PC-9 (cell line): ENCODE measurements at regions not wholly inside any gene's neighbourhood (a gene's known extent, or its start where the extent isn't known, plus 50 kb on each side); places are given as distances from the start of the nearest gene placed in this dataset.

ENCODE experiments used
- BruUV-seq: library from RNA; stranded (reverse); fragments of 400-500 nt; replicated peaks from 2 replicates; lab custom pipeline; 2021; lab: Mats Ljungman, UMichigan
- CTCF ChIA-PET: fragments of 300-600 bp; sonication (Branson Sonifier 250); formaldehyde crosslinking; loops from one replicate; lab custom pipeline; 2022; ENCODE audit warnings: antibody characterized with exemption; lab: Charles Lee
- POLR2A ChIA-PET: fragments of 300-600 bp; sonication (Branson Sonifier 250); formaldehyde crosslinking; loops from one replicate; lab custom pipeline; 2022; ENCODE audit warnings: antibody characterized with exemption; ENCODE audit not compliant: unreplicated experiment; lab: Charles Lee
- DNase-seq, 2 experiments: peaks; one replicate each; pipeline versions ENCODE4 v3.0.0 to v3.0.0-alpha.2; 2015 to 2022; ENCODE audit warnings: mixed read lengths in 1 of 2
- H2AFZ ChIP-seq: fragments of 200-600 bp; sonication (generic); 2 replicates; pipeline ENCODE4 v1.8.1; 2017; ENCODE audit warnings: antibody characterized with exemption
- H3F3A ChIP-seq: fragments of 200-600 bp; sonication (generic); 2 replicates; pipeline ENCODE4 v1.8.1; 2017; ENCODE audit warnings: antibody characterized with exemption, mild to moderate bottlenecking, low read depth; ENCODE audit not compliant: insufficient read depth
- H3K27ac ChIP-seq: fragments of 200-600 bp; sonication (generic); 2 replicates; pipeline ENCODE4 v1.6.1; 2016; ENCODE audit warnings: mixed run types
- H3K27me3 ChIP-seq: fragments of 200-600 bp; sonication (generic); 2 replicates; pipeline ENCODE4 v1.6.1; 2016; ENCODE audit warnings: low read depth, mixed run types; ENCODE audit not compliant: insufficient read depth
- H3K36me3 ChIP-seq: fragments of 200-600 bp; sonication (generic); 2 replicates; pipeline ENCODE4 v1.6.1; 2016; ENCODE audit warnings: low read depth, mixed run types
- H3K4me1 ChIP-seq: fragments of 200-600 bp; sonication (generic); replicated peaks from 2 replicates; pipeline ENCODE4 v1.6.1; 2016; ENCODE audit warnings: mixed run types; ENCODE audit not compliant: insufficient read depth
- H3K4me2 ChIP-seq: fragments of 200-600 bp; sonication (generic); 2 replicates; pipeline ENCODE4 v1.6.1; 2017; ENCODE audit warnings: mixed run types
- H3K4me3 ChIP-seq: fragments of 200-600 bp; sonication (generic); 2 replicates; pipeline ENCODE4 v1.6.1; 2016; ENCODE audit warnings: mixed run types
- H3K79me2 ChIP-seq: fragments of 200-600 bp; sonication (generic); 2 replicates; pipeline ENCODE4 v1.6.1; 2017; ENCODE audit warnings: low read depth, mixed run types
- H3K9me2 ChIP-seq: fragments of 200-600 bp; sonication (generic); 2 replicates; pipeline ENCODE4 v1.8.1; 2017; ENCODE audit warnings: mild to moderate bottlenecking; ENCODE audit not compliant: insufficient read depth
- H3K9me3 ChIP-seq: fragments of 200-600 bp; sonication (generic); 2 replicates; pipeline ENCODE4 v1.8.1; 2016; ENCODE audit warnings: low read depth; ENCODE audit not compliant: insufficient read depth
- H4K20me1 ChIP-seq: fragments of 200-600 bp; sonication (generic); 2 replicates; pipeline ENCODE4 v1.8.1; 2017; ENCODE audit not compliant: insufficient read depth
- CTCF ChIP-seq: fragments of 200-600 bp; sonication (generic); conservative IDR thresholded peaks from 2 replicates; pipeline ENCODE4 v1.6.1; 2017; ENCODE audit warnings: mixed run types, antibody characterized with exemption, mild to moderate bottlenecking, moderate library complexity
- EZH2 ChIP-seq: fragments of 200-600 bp; sonication (generic); IDR thresholded peaks from 2 replicates; pipeline ENCODE4 v1.8.0; 2017; ENCODE audit warnings: antibody characterized with exemption, low read depth
- intact Hi-C: fragments of 100-400 bp; cut with micrococcal nuclease; formaldehyde crosslinking; loops from one replicate; pipeline ENCODE4 v1.10.0; 2022; ENCODE audit not compliant: unreplicated experiment

- Histone ChIP-seq H3K79me2 (no peaks in the 10 kb centered on the region), H3K27ac (no peak overlapping the region), H3K4me2 (no peak overlapping the region), H3K4me3 (no peak overlapping the region), H4K20me1 (no peaks in the 10 kb centered on the region), H3K9me3 (no peaks in the 10 kb centered on the region), H2AFZ (no peak overlapping the region), H3F3A (peaks cover 35% of the 10 kb centered on the region), H3K4me1 (peaks cover 55% of the 10 kb centered on the region), H3K27me3 (no peaks in the 10 kb centered on the region), H3K36me3 (no peaks in the 10 kb centered on the region), H3K9me2 (no peaks in the 10 kb centered on the region)
- intact Hi-C loops, result no loop called here
- no peak for TF ChIP-seq EZH2
- no peak for TF ChIP-seq CTCF
- DNase-seq, result no peak
- POLR2A ChIA-PET, result no interaction called here
- CTCF ChIA-PET, result no interaction called here
- no TSS peak for BruUV-seq
Observed at GRCh38 chr2:9149726-9150567, 56.7 kb upstream of the ASAP2 start.

GRCh38 chr2:9149388-9149660 is 57.3 kb upstream of the ASAP2 start:
- no peak overlapping the region for H3K4me3 ChIP-seq
- H3K4me2 ChIP-seq, result no peak overlapping the region
- H3K4me1 ChIP-seq, result peaks cover 60% of the 10 kb centered on the region
- BruUV-seq, result no TSS peak
- CTCF ChIA-PET, result no interaction called here
- peaks cover 35% of the 10 kb centered on the region for H3F3A ChIP-seq
- POLR2A ChIA-PET, result no interaction called here
- no peak overlapping the region for H2AFZ ChIP-seq
- TF ChIP-seq EZH2, result no peak
- TF ChIP-seq CTCF, result no peak
- intact Hi-C loops, result no loop called here
- no peaks in the 10 kb centered on the region for H3K9me3 ChIP-seq
- no peaks in the 10 kb centered on the region for H3K27me3 ChIP-seq
- H3K9me2 ChIP-seq, result no peaks in the 10 kb centered on the region
- no peaks in the 10 kb centered on the region for H3K79me2 ChIP-seq
- H3K27ac ChIP-seq, result no peak overlapping the region
- DNase-seq, result no peak
- H4K20me1 ChIP-seq, result no peaks in the 10 kb centered on the region
- H3K36me3 ChIP-seq, result no peaks in the 10 kb centered on the region

- no peaks in the 10 kb centered on the region for H4K20me1 ChIP-seq
- no peak overlapping the region for H3K4me3 ChIP-seq
- H3K4me1 ChIP-seq, result peaks cover 58% of the 10 kb centered on the region
- no peaks in the 10 kb centered on the region for H3K9me2 ChIP-seq
- POLR2A ChIA-PET, result no interaction called here
- H3K27me3 ChIP-seq, result no peaks in the 10 kb centered on the region
- peak; percentile 63 to 82 for DNase-seq
- H3K79me2 ChIP-seq, result no peaks in the 10 kb centered on the region
- H3K36me3 ChIP-seq, result no peaks in the 10 kb centered on the region
- H3K4me2 ChIP-seq, result peak overlapping the region; percentile 39
- intact Hi-C loops, result no loop called here
- peaks cover 32% of the 10 kb centered on the region for H3F3A ChIP-seq
- TF ChIP-seq CTCF (no peak), EZH2 (no peak)
- H3K9me3 ChIP-seq, result no peaks in the 10 kb centered on the region
- H2AFZ ChIP-seq, result no peak overlapping the region
- CTCF ChIA-PET, result no interaction called here
- BruUV-seq, result no TSS peak
- H3K27ac ChIP-seq, result no peak overlapping the region
Observed at GRCh38 chr2:9146646-9147045, 60.0 kb upstream of the ASAP2 start.
